HFFc6 (cell line): ENCODE measurements at regions not wholly inside any gene's neighbourhood (a gene's known extent, or its start where the extent isn't known, plus 50 kb on each side); places are given as distances from the start of the nearest gene placed in this dataset.

Experiments
- DNase-seq: peaks from one replicate; pipeline ENCODE4 v3.0.0-alpha.2; 2018
- H3K27ac Mint-ChIP-seq: 2 replicates; pipeline ENCODE4 v1.8.0; 2020; ENCODE audit warnings: mild to moderate bottlenecking, mixed read lengths
- H3K27me3 Mint-ChIP-seq: 2 replicates; pipeline ENCODE4 v1.8.0; 2021; ENCODE audit warnings: mild to moderate bottlenecking, moderate library complexity, mixed read lengths; ENCODE audit not compliant: insufficient read depth
- H3K36me3 Mint-ChIP-seq: 2 replicates; pipeline ENCODE4 v1.8.0; 2021; ENCODE audit warnings: low read depth, mixed read lengths
- H3K4me1 Mint-ChIP-seq: 2 replicates; pipeline ENCODE4 v1.8.0; 2020; ENCODE audit warnings: low read depth, mixed read lengths
- H3K4me3 Mint-ChIP-seq: 2 replicates; pipeline ENCODE4 v1.8.0; 2020; ENCODE audit warnings: mild to moderate bottlenecking, moderate library complexity, mixed read lengths
- H3K9me3 Mint-ChIP-seq: 2 replicates; pipeline ENCODE4 v1.8.0; 2020; ENCODE audit warnings: mild to moderate bottlenecking, mixed read lengths
- TF ChIP-seq, protein P1 (sequence below): fragments of 200-600 bp; sonication (generic); IDR thresholded peaks from 2 replicates; pipeline ENCODE4 v1.5.0; 2021; ENCODE audit warnings: antibody characterized with exemption, mild to moderate bottlenecking

DNA sequence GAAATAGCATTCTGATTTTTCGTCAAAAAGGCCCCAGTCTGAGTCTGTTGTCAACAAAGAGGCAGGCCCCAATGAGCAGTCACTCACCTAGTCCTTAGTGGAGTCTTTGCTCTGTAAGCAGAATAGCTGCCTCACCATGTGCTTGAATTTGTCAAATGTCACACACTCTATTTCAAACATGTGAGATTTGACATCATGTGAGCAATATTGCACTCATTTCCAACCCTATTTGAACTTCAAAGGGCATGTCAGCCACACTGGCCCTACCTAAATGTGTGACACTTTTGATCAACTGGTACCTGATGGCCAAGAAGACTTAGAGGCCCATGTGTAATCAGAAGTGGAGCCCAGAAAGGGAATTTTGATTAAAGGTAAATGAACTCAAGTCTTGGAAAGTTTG, 59.4 kb upstream of the PLAC1 start:
- TF ChIP-seq, protein P1, sequence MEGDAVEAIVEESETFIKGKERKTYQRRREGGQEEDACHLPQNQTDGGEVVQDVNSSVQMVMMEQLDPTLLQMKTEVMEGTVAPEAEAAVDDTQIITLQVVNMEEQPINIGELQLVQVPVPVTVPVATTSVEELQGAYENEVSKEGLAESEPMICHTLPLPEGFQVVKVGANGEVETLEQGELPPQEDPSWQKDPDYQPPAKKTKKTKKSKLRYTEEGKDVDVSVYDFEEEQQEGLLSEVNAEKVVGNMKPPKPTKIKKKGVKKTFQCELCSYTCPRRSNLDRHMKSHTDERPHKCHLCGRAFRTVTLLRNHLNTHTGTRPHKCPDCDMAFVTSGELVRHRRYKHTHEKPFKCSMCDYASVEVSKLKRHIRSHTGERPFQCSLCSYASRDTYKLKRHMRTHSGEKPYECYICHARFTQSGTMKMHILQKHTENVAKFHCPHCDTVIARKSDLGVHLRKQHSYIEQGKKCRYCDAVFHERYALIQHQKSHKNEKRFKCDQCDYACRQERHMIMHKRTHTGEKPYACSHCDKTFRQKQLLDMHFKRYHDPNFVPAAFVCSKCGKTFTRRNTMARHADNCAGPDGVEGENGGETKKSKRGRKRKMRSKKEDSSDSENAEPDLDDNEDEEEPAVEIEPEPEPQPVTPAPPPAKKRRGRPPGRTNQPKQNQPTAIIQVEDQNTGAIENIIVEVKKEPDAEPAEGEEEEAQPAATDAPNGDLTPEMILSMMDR, result no peak
- H3K4me3 Mint-ChIP-seq, result no peak overlapping the region
- no peaks in the 10 kb centered on the region for H3K9me3 Mint-ChIP-seq
- peaks cover 30% of the 10 kb centered on the region for H3K4me1 Mint-ChIP-seq
- H3K36me3 Mint-ChIP-seq, result peaks cover 5% of the 10 kb centered on the region; the same call in 1 of the 2 replicates
- H3K27ac Mint-ChIP-seq, result peak overlapping the region; percentile 85
- no peak for DNase-seq
- H3K27me3 Mint-ChIP-seq, result no peaks in the 10 kb centered on the region; the same call in none of the 2 replicates

DNA sequence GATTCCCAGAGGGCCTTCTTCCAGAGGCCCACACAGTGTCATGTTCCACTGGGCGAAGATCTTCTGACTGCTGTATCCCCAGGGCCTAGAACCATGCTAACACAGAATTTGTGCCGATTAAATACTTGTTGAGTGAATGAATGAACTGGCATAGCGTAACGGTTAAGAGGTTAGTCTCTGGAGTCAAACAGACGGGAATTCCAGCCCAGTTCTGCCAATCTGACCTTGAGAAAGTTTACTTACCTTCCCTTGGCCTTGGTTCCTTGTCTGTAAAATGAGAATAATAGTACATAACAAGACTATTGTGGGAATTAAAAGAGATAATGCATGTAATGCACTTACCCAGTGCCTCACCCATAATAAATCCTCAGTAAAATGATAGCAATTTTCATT, 58.3 kb upstream of the PLAC1 start:
- Mint-ChIP-seq H3K36me3 (no peaks in the 10 kb centered on the region), H3K27ac (no peak overlapping the region), H3K27me3 (no peaks in the 10 kb centered on the region; the same call in 1 of the 2 replicates), H3K4me3 (no peak overlapping the region), H3K9me3 (no peaks in the 10 kb centered on the region), H3K4me1 (peaks cover 29% of the 10 kb centered on the region)
- TF ChIP-seq, protein P1, result no peak
- DNase-seq, result no peak

DNA sequence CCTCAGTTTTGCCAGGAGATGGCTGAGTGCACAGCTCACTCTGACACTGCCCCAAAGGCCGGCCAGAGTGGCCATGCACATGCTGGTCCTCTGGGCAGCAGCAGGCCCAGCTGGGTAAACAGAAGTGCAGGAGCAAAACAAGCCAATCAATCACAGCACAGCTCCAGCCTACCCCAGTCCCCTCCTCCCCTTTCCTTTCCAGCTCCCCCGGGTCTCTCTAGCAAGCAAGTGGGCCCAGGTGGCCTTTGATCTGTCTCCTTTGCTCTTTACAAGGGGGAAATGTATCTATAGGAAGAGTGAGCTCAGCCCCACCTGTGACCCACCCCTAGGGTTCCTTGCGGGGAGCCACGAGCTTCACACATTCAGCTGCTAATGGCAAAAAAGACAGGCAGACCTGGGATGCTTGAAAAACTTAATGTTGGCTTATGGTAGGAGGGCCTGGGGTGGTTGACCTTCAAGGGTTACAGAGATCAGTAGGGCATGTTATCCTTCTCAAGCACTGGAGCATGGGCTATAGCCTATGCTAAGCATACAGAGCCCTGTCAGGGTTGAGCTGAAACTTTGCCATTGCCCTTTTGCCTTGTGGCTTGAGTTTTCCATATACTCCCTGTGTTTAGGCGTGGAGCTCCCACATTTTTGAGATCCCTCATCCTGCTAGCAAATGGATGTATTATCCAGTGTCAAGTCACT, 57.8 kb upstream of the PLAC1 start:
- H3K4me1 Mint-ChIP-seq, result peaks cover 33% of the 10 kb centered on the region
- DNase-seq, result no peak
- H3K36me3 Mint-ChIP-seq, result no peaks in the 10 kb centered on the region
- TF ChIP-seq, protein P1, result no peak
- H3K27me3 Mint-ChIP-seq, result no peaks in the 10 kb centered on the region; the same call in 1 of the 2 replicates
- H3K27ac Mint-ChIP-seq, result no peak overlapping the region
- no peaks in the 10 kb centered on the region for H3K9me3 Mint-ChIP-seq
- H3K4me3 Mint-ChIP-seq, result no peak overlapping the region

DNA sequence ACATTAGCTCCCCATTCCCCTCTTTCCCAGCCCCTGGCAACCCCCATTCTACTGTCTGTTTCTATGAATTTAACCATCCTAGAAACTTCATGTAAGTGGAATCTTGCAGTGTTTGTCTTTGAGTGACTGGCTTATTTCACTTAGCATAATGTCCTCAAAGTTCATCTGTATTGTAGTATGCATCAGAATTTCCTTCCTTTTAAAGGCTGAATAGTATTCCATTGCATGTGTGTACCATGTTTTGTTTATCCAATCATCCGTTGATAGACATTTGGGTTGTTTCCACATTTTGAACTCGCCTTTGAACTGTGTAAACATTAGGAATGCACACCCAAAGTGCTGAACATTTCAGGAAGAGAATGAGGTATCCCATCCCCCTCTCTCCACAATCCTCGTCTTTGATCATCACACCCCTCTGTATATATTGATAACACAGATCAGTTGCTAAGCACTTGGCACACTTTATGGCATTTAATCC, 56.4 kb upstream of the PLAC1 start:
- TF ChIP-seq, protein P1, result no peak
- Mint-ChIP-seq H3K9me3 (no peaks in the 10 kb centered on the region), H3K36me3 (no peaks in the 10 kb centered on the region), H3K27ac (no peak overlapping the region), H3K27me3 (no peaks in the 10 kb centered on the region; the same call in 1 of the 2 replicates), H3K4me1 (peaks cover 33% of the 10 kb centered on the region), H3K4me3 (no peak overlapping the region)
- no peak for DNase-seq

DNA sequence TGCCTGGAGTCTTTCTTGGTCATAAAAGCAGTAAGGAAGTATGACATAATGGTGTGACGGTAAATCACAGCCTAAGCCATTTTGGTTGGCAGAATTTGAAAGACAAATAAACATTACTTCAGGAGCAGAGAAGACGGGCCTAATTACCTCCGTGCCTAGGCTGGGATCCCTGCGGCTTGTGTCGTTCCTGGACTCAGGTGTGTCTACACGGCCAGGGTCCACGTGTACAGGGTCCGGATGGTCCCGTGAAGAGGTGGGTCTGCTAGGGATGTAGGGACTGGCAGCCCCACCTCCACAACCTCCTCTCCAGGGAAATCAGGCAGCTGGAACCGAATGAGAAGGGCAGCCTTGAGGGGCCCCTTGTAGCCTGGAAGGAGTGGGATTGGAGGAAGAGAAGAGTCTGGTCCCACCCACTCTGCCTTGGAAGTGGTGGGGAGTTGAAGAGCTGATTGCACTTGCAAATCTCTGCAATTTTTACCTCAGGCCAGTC, 55.4 kb upstream of the PLAC1 start:
- peaks cover 27% of the 10 kb centered on the region for H3K4me1 Mint-ChIP-seq
- TF ChIP-seq, protein P1, result no peak

More for the DNA sequence above, 55.4 kb upstream of the PLAC1 start:
- Mint-ChIP-seq H3K4me3 (no peak overlapping the region), H3K36me3 (no peaks in the 10 kb centered on the region), H3K9me3 (no peaks in the 10 kb centered on the region), H3K27ac (no peak overlapping the region), H3K27me3 (no peaks in the 10 kb centered on the region; the same call in 1 of the 2 replicates)
- DNase-seq, result no peak
